HG02938 (cell line): ENCODE measurements at regions not wholly inside any gene's neighbourhood (a gene's known extent, or its start where the extent isn't known, plus 50 kb on each side); places are given as distances from the start of the nearest gene placed in this dataset.

ENCODE experiments used
- ATAC-seq: cut with Tn5 transposase; IDR thresholded peaks from one replicate; pipeline ENCODE4 v1.9.1; 2021; ENCODE audit warnings: mild to moderate bottlenecking, moderate library complexity; ENCODE audit not compliant: unreplicated experiment

DNA sequence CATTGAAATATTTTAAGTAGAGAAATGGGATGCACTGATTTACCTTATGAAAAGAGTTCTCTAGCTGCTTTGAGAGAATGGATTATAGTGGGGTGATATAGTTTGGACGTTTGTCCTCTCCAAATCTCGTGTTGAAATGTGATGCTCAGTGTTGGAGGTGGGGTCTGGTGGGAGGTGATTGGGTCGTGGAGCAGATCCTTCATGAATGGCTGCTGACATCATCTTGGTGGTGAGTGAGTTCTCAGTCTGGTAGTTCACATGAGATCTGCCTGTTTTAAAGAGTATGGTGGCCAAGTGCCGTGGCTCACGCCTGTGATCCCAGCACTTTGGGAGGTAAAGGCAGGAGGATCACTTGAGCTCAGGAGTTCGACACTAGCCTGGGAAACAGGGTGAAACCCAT, 58.7 kb upstream of the SH3RF3 start:
- no peak for ATAC-seq

DNA sequence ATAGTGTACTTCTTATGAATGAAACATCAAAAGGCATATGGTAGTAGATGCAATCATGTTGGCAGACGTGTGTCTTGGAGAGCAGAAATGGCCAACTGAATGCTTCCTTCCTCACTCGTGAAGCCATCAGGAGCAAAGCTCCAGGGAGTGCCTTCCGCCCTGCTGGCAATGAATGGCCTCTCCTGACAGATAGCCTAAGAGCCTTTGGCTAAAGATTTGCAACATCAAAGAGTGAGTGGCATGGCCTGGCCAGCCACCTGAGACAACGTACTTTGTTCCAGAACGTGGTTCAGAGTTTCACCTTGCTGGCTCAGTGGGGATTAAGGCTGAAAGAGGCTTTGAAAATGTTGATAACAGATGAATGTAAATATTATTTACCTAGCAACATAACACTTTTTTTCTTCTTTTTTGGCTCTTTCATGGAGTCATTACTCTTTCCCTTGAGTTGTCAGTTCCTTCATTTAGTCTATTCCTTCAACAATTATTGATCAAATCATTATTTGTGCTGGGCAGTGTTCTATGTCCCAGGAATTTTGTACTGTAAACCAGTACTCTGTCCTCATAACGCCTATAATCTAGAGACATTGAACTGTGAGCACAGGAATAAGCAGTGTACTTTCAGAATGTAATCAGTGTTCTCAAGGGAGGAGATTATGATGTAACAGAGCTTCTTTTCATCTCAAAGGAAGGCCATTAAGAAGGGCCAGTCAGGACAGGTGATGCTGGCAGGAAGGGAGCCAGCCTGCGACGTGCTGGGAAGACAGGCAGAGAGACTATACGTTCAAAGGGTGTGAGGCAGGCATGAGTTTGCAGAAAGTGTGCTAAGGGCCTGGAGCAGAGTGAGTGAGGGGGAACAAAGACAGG, 59.4 kb upstream of the SH3RF3 start:
- ATAC-seq: no peak

GRCh38 chr2:109068811-109069210, 60.2 kb upstream of the SH3RF3 start:
- no peak for ATAC-seq

DNA sequence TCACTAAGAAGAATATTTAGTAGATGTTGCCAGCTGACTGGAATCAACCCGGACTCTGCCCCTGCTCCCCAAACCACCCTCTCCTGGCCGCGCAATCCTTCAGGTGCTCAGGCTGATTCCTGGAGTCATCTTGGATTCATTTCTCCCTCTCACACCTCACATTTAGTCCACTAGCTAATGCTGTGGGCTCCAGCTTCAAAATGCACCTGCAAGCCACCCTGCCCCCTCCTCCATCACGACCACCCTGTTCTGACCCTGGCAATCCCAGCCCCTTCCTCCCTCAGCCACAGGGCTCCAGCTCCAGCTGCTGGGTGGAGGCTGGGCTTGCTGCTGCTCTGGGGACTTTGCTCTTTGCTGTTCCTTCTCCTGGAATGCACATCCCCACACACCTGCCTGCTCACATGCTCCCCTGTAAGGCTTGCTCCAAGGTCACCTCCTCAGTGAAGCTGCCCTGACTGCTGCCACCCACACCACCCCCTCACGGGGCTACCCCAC, 61.3 kb upstream of the SH3RF3 start:
- no peak for ATAC-seq

- ATAC-seq: no peak
Measured at GRCh38 chr2:109066917-109067597, 61.9 kb upstream of the SH3RF3 start.

- ATAC-seq: no peak
Measured at GRCh38 chr2:109066501-109066900, 62.5 kb upstream of the SH3RF3 start.

DNA sequence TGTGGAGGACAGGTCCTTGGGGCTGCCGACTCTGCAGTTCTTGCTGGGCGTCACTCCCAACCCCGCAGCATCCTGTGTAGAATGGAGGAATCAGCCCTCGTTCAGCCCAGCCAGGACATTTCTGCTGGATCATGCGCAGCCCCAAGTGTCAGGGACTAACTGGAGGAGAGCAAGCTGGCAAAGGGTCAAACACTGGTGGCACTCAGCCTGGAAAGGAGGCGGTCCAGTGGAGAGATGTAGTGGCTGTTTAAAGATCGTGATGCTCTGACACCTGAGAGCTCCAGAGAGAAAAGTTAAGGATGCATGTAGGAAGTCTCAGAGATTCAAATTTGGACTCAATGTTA, 63.6 kb upstream of the SH3RF3 start:
- no peak for ATAC-seq

- no peak for ATAC-seq
Measured at GRCh38 chr2:109064660-109065390, 64.2 kb upstream of the SH3RF3 start.

- ATAC-seq: no peak
Measured at GRCh38 chr2:109062859-109063700, 65.9 kb upstream of the SH3RF3 start.

- ATAC-seq: no peak
Measured at GRCh38 chr2:109062145-109062858, 66.7 kb upstream of the SH3RF3 start.

DNA sequence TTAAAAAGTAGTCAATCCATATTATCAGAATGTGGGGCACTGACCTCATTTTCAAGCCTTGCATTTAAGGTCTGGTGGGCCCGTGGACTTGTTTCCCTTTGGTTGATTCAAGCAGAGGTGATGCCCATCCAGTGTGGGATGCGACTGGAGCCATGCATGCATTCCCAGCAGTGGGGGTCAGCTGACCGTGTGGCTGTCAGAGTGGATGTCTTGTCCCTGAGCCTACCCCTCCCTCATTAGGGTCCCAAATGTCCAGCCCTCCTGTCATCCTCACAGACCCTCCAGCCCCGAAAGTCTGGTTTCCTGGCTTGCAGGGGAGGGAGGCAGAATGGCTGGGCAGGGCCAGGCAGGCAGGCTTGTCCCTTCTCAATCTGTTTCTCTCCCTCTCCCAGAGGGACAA, 67.3 kb upstream of the SH3RF3 start:
- ATAC-seq: no peak

GRCh38 chr2:109060496-109060895, 68.5 kb upstream of the SH3RF3 start:
- ATAC-seq: no peak

DNA sequence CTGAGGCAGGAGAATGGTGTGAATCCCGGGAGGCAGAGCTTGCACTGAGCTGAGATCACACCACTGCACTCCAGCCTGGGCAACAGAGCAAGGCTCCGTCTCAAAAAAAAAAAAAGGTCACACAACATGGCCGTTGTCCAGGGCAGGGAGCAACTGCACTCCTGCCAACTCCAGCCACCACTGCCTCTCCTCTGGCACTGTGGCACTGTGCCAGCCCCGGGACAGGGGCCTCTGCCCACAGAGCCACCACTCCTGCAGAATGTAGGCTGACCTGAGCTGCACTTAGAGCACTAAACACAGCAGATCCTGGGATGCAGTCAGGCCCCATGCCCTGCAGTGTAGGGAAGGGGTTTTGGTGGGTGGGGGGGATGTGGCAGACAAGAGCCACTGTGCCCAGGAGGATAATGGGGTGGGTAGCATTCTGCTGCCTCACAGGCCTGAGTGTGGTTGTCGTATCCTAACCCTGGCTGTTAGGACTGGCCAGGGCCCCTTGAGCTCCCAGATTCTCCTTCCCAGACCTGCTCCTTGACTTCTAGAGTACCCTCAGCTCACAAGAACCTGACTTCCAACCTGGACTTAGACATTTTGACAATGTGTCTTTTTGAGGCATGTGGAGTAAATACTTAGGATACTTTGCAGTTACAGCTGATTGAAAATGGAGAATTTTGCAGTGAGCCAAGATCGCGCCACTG, 69.4 kb upstream of the SH3RF3 start:
- no peak for ATAC-seq

DNA sequence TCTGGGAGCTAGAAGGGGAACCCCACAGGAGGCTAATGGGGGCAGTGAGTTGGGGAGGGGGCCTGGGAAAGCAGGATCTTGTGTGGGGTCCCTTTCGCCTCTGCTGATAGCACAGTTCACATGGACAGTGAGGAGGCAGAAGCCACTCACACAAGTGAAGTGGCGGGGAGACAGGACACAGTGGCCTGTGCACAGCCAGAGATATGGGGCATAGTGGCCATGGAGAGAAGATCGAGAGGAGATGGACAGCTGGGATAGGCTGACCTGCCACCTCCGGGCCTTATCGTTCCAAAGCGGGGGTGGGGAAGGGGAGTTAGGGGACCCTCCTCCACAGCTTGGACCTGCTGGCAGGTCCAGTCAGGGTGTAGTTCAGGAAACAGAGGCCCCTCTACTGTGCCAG, 69.8 kb upstream of the EDAR start:
- ATAC-seq: no peak

DNA sequence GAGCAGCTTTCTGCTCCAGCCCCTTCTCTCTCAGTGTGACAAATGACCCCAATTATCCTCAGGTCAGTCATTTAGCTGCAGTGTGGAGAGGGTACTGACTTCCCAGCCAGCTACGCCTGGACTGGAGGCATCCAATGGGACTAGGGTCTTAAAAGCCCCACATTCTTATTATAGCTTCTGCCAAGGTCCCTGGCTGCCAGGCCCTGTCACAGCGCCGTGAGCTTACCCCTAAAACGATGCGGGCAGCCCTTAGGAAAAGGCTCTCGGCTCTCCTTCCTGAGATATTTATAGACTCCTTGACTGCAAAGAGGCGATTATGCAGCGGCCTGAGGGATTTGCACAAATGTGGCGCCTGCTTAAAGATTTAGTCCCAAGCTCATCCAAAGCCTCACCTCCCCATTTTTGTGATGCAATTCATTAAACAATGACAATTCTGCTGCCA, 69.2 kb upstream of the EDAR start:
- no peak for ATAC-seq

DNA sequence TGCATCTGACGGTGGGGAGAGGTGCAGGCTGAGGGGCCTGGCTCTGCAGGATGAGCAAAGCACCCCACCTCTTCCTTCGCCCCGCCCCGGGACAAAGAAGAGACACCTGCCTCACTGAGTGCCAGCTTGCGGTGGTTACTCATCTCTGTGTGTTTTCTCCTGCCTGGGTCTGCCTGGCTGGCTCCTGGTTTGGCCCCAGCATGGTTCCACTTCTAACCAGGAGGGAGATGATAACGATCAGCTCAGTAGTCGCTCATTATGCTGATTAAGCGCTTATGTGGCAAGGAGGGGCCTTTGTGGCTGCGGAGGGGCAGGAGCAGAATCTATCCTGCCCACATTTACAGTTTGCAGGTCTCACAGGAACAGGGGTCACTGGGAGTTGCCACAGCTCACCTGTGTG, 68.7 kb upstream of the EDAR start:
- ATAC-seq: no peak

DNA sequence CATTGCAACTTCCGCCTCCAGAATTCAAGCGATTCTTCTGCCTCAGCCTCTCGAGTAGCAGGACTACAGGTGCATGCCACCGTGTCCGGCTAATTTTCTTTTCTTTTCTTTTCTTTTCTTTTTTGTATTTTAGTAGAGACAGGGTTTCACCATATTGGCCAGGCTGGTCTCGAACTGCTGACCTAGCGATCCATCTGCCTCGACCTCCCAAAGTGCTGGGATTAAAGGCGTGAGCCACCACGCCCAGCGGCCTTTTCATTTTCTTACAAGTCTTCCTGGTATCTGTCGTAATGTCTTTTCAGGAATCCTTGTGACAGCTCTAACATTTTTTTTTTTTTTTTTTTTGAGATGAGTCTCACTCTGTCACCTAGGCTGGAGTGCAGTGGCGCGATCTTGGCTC, 66.4 kb upstream of the EDAR start:
- ATAC-seq: no peak

DNA sequence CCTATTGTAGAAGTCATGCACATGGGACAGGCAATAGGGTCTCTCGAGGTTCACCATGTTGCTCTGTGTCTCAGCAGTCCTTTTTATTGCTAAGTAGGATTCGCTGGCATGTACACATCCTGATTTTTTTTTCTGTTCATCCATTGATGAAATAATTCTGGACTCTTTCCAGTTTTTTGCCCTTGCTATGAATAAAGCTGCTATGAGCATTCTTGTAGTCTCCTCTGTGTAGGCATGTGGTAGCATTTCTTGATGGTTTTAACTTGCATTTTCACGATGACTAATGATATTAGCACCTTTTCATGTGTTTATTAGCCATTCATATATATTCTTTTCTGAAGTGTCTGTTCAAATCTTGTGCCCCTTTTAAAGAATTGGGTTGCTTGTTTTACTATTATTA, 65.8 kb upstream of the EDAR start:
- ATAC-seq: no peak

- no peak for ATAC-seq
Measured at GRCh38 chr2:109053716-109054115, 64.7 kb upstream of the EDAR start.

DNA sequence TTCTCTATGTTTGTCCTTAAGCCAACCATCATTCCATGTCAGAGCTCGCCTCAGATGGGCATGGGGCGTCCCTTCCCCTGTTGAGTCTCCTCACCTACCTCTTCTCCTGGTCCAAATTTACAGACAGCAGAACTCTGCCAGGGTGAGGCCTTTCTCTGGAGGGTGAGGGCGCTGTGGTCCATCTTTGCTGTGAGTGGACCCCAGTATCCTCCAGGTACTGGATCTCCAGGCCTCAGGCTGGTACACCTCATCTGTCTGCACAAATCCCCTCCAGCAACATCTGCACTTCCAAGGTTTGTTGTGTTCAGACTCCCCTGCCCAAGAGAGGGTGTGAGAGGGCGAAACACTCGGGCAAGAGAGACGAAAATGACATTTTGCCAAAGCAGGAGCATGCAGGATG, 63.9 kb upstream of the EDAR start:
- ATAC-seq: no peak
